CD4-positive, alpha-beta T cell treated with Interleukin-12 subunit alpha and Interleukin-12 subunit beta, for 1 hour (primary cell): ENCODE measurements at regions not wholly inside any gene's neighbourhood (a gene's known extent, or its start where the extent isn't known, plus 50 kb on each side); places are given as distances from the start of the nearest gene placed in this dataset.

Source experiments
- DNase-seq: peaks from one replicate; pipeline ENCODE4 v3.0.0-alpha.2; 2020

GRCh38 chr2:8527031-8527430 is 154.8 kb upstream of the ID2 start:
- DNase-seq: no peak

DNA sequence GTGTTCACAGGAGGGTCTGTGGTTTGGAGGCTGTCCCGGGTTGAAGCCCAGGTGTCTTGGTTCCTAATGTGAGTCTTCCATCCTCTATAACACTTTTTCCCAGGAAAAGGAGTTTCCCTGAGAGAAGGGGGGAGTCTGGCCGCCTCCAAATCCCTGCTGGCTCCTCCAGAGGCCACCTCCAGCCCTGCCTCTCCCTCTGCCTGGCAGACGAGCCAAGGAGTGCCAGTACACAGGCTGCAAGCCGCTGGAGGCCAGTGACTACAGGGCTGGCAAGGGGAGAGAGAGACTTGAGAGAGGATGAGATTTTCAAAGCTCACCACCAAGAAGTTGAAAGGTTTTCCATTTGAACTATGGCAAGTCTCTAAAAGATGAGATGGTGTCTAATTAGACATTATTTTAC is 154.2 kb upstream of the ID2 start:
- no peak for DNase-seq

GRCh38 chr2:8528863-8529262 is 153.0 kb upstream of the ID2 start:
- no peak for DNase-seq

GRCh38 chr2:8529706-8530277 is 152.1 kb upstream of the ID2 start:
- DNase-seq: no peak

GRCh38 chr2:8531481-8531880 is 150.4 kb upstream of the ID2 start:
- no peak for DNase-seq

DNA sequence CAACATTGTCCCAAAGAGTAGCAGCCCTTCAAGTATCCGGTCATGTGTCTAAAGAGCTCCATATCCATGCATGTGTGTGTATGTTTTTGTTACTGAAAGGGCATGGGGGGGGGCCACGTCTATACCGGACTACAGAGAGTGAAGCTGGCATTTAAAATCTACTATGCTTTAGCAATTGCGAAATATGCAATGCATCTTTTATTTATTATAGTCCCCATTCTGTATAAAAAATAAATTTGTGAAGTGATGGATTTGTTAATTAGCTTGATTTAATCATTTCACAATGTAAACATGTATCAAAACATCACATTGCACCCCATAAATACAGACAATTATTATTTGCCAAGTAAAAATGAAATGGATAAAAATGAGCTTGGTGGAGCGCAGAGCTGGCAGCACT is 149.4 kb upstream of the ID2 start:
- no peak for DNase-seq

DNA sequence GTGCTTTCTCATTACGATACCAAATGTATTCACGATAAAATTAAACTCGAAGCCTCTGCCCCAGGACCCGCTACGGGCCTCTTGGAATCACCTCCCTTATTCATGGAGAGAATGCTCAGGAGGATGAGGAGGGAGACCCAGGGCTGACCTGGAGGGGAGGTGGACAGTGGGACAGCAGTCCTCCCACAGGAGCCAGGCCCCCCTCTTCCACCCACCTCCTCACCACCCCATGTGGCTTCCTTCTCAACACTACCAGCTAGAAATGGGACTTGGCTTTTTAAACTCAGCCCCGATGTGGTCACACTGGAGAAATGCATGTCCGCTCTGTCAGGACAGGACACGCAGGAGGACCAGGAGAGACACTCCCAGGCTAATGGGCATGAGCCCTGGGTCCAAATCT is 147.9 kb upstream of the ID2 start:
- DNase-seq: no peak

DNA sequence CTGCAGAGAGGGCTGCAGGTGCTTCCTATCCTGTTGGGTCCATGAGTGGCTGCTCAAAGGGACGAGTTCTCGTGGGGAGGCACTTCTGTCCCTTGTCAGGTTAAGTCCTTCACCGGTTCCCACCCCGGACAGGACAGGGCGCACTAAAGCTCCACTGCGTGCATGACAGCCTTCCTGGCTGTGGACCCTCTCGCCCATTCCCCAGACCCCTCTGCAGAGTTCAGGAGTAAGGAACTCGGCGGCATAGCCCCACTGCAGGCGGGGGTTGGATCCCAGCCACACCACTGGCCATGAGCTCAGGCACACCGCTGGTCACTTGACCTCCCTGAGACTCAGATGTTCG is 147.5 kb upstream of the ID2 start:
- DNase-seq: no peak

DNA sequence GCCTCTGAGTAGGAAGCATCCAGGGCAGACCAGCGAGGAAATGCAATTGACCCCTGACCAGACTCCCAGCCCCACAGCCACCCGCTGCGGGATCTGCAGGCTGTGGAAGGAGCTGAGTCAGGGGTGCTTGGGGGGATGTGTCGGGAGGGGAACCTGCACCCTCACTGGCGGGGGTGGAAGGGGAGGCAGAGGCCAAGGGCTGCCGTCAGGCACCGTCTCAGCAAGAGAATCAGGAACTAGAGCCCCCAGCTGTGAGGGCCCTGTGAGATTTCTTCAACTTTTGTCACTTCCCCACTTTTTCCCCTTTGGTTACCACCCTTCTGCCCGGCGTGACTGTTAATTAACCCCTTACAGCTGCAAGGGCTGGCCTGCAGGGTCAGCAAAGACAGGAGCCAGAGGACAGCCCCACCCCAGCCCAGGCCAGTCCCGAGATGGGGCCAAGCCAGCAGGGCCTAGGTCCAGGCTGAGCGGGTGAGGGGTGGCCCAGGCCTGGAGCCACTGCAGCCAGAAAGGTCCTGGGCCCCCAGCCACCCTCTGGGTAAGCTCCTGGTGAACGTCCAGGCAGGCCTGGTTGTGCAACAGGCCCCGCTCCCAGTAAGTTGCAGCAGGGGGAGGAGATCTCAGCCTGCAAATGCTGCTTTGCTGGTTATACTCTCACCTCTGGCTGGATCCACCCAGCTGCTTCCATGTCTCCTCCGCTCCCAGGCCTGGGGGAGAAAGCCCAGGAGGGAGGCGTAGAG is 147.0 kb upstream of the ID2 start:
- DNase-seq: no peak

DNA sequence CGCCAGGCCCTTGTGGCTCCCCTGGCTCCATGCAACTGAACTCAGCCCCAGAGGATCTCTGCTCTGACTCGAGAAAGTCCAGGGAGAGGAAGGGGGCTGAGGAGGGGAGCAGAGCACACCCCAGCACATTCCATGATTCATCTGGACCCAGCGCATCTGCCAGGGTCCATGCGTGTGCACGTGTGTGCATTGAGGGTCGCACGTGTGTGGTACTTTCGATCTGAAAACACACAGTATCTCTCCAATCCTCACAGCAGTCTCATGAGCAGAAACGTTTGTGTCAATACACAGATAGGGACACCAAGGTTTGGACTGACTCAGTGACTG is 146.4 kb upstream of the ID2 start:
- no peak for DNase-seq

DNA sequence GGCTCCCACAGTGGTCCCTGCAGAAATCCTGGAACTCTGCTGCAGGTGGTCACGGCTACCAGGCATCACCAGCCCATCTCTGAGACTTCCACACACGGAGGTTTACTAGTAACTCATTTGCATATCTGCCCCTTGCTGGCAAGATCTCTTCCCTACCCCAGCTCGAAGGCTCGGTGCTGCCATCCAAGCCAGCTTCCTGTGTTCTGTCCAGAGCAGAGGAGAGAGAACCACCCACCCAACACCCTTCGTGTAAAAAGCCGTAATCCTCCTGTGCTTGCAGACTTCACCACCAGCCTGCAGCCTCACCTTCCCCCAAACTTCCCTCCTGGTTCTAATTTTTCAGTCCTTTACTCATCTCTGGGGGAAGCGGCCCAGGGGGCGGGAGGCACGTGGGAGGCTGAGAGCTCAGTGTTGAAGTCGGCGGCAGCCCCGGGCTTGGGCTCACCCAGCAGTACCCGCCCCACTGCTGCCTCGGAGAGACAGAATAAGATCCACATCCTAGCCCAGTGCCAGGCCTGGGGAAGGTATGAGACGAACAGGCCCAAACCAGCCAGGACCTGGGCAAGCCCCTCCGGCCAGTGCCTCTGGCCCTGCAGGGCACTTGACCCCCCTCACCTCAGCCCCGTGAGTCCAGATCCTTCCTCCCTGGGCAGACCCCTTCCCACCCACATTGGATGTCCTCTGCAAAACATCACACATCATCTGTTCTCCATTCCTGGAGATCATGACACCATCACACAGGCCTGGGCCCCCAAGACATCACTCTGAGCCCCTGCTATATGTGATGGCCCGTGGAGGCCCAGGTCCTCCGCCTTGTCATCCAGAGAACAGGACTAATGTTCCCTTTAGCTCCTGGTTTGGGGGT is 145.8 kb upstream of the ID2 start:
- DNase-seq: no peak

DNA sequence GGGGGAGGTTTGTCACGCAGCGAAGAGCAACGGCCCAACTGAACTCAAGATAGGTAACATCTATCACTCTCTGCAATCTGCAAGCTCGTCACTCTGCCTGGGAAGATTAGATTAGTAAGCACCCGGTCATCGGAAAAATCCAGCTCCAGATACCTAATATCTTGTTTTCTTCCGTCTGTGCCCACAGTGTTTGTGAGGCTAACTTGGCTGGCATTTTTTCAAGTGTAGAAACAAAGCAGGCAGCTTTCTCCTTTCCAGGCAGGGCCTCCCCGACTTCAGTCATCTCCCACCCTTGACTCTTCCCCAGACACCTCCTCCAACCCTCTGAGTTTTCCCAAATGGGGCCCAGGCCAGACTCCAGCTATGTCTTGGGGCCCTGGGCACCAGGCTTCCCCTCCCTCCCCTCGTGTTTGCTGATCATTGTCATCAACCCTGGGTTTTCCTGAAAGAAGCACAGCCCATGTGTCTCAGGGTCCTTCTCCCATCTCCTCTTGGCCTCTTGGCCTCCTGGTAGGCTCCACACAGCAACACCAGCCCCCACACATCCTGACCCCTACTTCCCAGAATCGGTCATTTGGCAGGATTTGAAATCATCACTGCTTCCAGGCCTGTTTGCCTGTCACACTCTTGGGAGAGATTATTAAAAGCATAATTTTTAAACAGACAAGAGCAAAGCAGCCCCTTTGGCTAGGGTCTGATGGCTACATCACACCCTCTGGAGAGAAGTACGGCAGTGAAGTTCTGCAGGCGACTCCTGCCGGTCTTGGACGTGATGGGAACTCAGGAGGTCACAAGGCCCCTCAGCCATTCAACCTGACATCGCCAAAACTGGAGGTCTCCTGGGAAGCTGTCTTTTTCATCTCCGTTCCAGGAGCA is 144.9 kb upstream of the ID2 start:
- no peak for DNase-seq

DNA sequence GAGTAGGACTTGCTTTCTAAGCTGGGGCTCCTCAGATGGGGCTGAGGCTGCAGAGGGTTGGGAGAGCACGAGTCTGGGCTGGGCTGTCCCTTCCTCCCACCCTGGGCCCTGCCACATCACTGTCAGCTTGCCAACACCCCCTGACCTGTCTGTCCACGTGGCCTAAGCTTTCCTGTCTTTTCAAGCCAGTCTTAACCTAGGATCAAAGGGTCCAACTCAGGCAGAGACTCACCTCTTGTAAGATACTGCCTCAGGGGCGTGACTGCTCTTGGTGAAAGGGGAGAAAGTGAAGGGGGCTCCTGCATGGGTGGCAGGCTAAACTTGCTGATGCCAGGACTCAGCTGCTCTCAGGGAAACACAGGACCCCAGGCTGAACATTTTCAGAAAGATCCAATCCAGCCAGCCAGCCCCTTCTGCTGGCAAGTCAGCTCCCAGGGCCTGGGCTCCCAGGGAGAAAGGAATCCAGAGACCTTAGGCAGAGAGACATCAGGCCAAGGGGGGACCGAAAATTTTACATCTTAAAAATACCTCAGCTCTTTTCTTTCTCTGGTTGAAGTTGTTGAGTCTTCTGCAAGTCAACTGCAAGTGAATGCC is 144.2 kb upstream of the ID2 start:
- DNase-seq: no peak

GRCh38 chr2:8538531-8538930 is 143.3 kb upstream of the ID2 start:
- DNase-seq: no peak

GRCh38 chr2:8538931-8539621 is 142.8 kb upstream of the ID2 start:
- no peak for DNase-seq

- DNase-seq: no peak
Measured at GRCh38 chr2:8539743-8540551, 141.9 kb upstream of the ID2 start.

DNA sequence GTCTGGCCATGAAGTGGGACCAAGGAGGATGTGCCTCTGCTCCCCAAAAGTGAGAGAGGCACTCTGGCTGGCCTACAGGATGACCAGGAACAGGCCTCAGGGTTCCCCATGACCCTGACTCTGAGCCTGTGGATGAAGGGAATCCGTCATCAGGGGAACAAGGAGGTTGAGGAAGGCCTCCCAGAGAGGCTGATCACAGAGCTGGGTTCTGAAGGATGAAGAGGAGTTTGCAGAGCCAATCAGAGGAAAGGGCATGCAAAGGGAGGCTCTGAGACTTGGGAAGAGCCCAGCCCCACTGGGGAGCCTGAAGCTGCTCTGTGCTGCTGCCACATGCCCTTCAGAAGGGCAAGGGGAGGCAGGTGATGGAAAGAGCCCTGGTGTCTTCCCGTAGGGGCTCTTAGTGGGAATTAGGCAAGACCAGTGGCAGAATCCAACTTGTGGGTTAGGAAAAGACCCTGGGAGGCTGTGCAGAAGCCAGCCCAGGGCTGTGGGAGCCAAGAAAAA is 141.3 kb upstream of the ID2 start:
- no peak for DNase-seq

- no peak for DNase-seq
Measured at GRCh38 chr2:8541223-8541622, 140.6 kb upstream of the ID2 start.

DNA sequence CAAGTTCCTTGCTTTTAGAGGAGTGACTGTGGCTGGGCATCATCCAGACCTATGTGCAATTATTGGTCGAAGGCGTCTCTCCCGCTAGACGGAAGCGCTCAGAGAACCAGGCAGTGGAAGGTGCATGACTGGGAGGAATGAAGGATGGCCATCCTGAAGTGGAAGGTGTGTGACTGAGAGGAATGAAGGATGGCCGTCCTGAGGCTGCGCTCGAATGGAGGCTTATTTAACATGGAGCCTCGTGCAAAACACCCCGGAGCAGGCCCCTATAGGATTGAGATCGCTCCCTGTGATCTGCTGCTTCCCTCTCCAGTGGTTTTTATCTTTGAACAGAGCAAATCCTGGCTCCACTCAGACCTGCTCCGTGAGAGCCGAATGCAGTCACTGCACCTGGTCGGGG is 140.2 kb upstream of the ID2 start:
- DNase-seq: no peak

- no peak for DNase-seq
Measured at GRCh38 chr2:8542381-8543059, 139.3 kb upstream of the ID2 start.

DNA sequence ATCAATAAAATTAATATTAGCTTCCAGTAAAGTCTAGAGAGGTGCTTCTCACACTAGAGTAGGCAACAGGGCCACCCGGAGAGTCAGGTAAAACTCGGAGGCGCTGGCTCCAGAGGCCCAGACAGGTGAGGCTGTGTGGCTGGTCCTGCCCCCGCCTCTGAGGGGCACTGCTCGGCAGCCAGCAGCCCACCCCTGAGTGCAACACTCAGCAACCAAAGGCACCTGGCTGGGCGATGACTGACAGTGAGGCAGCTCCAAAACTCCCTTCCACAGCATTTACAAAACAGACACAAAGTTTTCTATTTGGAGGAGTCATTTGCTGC is 138.8 kb upstream of the ID2 start:
- DNase-seq: no peak
